BLaER1 treated with 17β-estradiol and CSF1 and Interleukin-3, amounts not matched to agents 10 nM and 100 nM (cell line): ENCODE measurements at regions not wholly inside any gene's neighbourhood (a gene's known extent, or its start where the extent isn't known, plus 50 kb on each side); places are given as distances from the start of the nearest gene placed in this dataset.

Source experiments
- H3K27ac ChIP-seq, 11 experiments: shearing (Covaris generic); formaldehyde crosslinking; 2 replicates each; pipeline ENCODE4 v1.8.1; 2022
- H3K27me3 ChIP-seq, 11 experiments: shearing (Covaris generic); formaldehyde crosslinking; 2 replicates each; pipeline ENCODE4 v1.8.1; 2022
- H3K36me3 ChIP-seq, 11 experiments: shearing (Covaris generic); formaldehyde crosslinking; 2 replicates each; pipeline ENCODE4 v1.8.1; 2022
- H3K4me1 ChIP-seq, 10 experiments: shearing (Covaris generic); formaldehyde crosslinking; 2 replicates each; pipeline ENCODE4 v1.8.1; 2022
- H3K4me2 ChIP-seq, 11 experiments: shearing (Covaris generic); formaldehyde crosslinking; 2 replicates each; pipeline ENCODE4 v1.8.1; 2022
- H3K4me3 ChIP-seq, 10 experiments: shearing (Covaris generic); formaldehyde crosslinking; 2 replicates each; pipeline ENCODE4 v1.8.1; 2022
- H3K9ac ChIP-seq, 11 experiments: shearing (Covaris generic); formaldehyde crosslinking; 2 replicates each; pipeline ENCODE4 v1.8.1; 2022
- H3K9me3 ChIP-seq, 11 experiments: shearing (Covaris generic); formaldehyde crosslinking; replicated peaks in 1 of 11; 2 replicates each; pipeline ENCODE4 v1.8.1; 2022
- H4K20me1 ChIP-seq, 11 experiments: shearing (Covaris generic); formaldehyde crosslinking; 2 replicates each; pipeline ENCODE4 v1.8.1; 2022
- Cebpa-rat ChIP-seq, 11 experiments: shearing (Covaris generic); IDR thresholded peaks; 2 replicates each; pipeline ENCODE4 v1.8.1; 2022

DNA sequence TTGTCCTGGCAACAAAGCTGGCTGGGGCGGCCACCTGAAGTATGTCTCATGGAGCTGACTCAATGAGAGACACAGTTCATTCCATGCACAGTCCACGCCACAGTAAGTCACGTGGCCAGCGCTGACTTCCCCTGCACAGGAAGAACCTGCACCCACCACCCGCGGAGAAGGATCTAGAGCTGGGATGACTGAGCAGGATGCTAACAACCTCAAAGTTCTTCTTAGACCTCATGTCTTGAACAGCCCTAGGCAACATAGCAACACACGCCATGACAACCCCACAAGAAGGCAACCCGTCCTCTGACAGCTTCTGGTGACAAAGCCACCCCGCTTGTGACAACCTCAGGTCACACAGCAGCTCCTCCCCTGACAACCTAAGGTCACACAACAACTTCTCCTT lies 76.9 kb upstream of the B3GAT1 start:
- H3K36me3 ChIP-seq, result no peaks in the 10 kb centered on the region
- no peak overlapping the region for H3K4me3 ChIP-seq
- no peaks in the 10 kb centered on the region for H3K4me1 ChIP-seq
- no peak overlapping the region for H3K27ac ChIP-seq
- H4K20me1 ChIP-seq, result peaks cover 0 to 3% (median 0%) of the 10 kb centered on the region in 11 experiments; a peak in 1 of 22 replicates
- no peaks in the 10 kb centered on the region for H3K27me3 ChIP-seq
- H3K4me2 ChIP-seq, result no peak overlapping the region
- no peak for TF ChIP-seq Cebpa-rat (IDR thresholded peaks at IDR 0.05)
- H3K9me3 ChIP-seq, result 0 out of 22 replicates have a peak, but pooled peaks cover 0 to 7% (median 0%) of the 10 kb centered on the region in 11 experiments
- H3K9ac ChIP-seq, result no peak overlapping the region

DNA sequence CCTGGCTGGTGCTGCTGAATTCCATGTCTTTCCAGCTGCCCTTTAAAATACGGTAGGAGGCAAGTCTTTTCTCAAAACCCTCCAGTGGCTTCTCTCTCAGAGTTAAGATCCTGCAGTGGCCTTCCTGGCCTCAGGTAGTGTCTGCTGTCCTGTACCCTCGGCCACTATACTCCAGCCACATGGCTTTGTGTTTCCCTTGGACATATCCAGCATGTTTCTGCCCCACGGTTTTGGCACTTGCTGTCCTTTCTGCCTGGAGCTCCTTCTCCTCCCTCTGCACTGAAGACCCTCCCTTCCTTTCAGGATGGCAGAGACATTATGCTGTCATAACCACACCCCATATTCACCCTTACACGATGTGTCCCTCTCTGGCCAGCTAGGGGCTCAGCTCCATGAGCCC lies 76.5 kb upstream of the B3GAT1 start:
- H3K4me2 ChIP-seq, result no peak overlapping the region
- H3K9ac ChIP-seq, result no peak overlapping the region
- H3K27ac ChIP-seq, result no peak overlapping the region
- H3K4me3 ChIP-seq, result no peak overlapping the region
- H3K27me3 ChIP-seq, result no peaks in the 10 kb centered on the region
- H3K9me3 ChIP-seq, result 0 out of 22 replicates have a peak, but pooled peaks cover 0 to 7% (median 0%) of the 10 kb centered on the region in 11 experiments
- H3K4me1 ChIP-seq, result no peaks in the 10 kb centered on the region
- TF ChIP-seq Cebpa-rat (IDR thresholded peaks at IDR 0.05), result no peak
- peaks cover 0 to 3% (median 0%) of the 10 kb centered on the region in 11 experiments; a peak in 1 of 22 replicates for H4K20me1 ChIP-seq
- no peaks in the 10 kb centered on the region for H3K36me3 ChIP-seq

DNA sequence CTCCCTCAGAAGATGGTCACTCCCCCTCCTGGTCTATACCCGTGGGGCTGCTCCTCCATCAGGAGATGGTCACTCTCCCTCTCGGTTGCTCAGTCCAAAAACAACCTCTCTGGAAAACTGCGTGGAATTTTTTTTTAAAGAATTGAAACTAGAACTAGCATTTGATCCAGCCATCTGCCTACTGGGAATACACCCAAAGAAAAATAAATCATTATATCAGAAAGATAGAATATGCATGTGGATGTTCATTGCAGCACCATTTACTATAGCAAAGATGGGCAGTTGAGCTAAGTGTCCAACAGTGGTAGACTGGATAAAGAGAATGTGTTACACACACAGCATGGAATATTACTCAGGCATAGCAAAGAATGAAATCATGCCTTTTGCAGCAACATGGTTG lies 75.7 kb upstream of the B3GAT1 start:
- no peaks in the 10 kb centered on the region for H3K4me1 ChIP-seq
- TF ChIP-seq Cebpa-rat (IDR thresholded peaks at IDR 0.05), result no peak
- H3K36me3 ChIP-seq, result no peaks in the 10 kb centered on the region
- H3K9me3 ChIP-seq, result 0 out of 22 replicates have a peak, but pooled peaks cover 0 to 5% (median 0%) of the 10 kb centered on the region in 11 experiments
- no peak overlapping the region for H3K4me2 ChIP-seq
- H3K27ac ChIP-seq, result no peak overlapping the region
- H3K27me3 ChIP-seq, result no peaks in the 10 kb centered on the region
- H3K4me3 ChIP-seq, result no peak overlapping the region
- H4K20me1 ChIP-seq, result peaks cover 0 to 7% (median 0%) of the 10 kb centered on the region in 11 experiments; a peak in 2 of 22 replicates
- H3K9ac ChIP-seq, result no peak overlapping the region

DNA sequence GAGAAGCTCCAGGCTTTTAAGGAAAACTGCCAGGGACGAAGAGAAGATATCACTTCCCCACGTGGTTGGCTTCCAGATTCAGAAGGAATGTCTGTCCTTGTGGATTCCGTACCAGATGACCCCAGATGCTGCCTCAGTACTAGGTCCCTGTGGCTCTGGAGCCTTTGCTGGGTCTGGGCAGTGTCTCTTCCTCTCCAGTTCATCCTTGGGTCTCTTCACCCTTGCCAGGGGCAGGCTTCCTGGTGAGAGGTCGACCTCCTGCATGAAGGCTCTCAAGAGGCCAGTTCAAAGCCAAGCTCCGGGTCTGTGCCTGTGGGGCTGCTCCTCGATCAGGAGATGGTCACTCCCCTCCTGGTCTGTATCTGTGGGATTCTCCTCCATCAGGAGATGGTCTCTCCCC lies 74.7 kb upstream of the B3GAT1 start:
- no peaks in the 10 kb centered on the region for H3K27me3 ChIP-seq
- no peak overlapping the region for H3K9ac ChIP-seq
- no peaks in the 10 kb centered on the region for H3K9me3 ChIP-seq
- no peak overlapping the region for H3K4me2 ChIP-seq
- no peak for TF ChIP-seq Cebpa-rat (IDR thresholded peaks at IDR 0.05)
- H4K20me1 ChIP-seq, result peaks cover 0 to 7% (median 0%) of the 10 kb centered on the region in 11 experiments; a peak in 2 of 22 replicates
- H3K4me3 ChIP-seq, result no peak overlapping the region
- no peaks in the 10 kb centered on the region for H3K36me3 ChIP-seq
- H3K27ac ChIP-seq, result no peak overlapping the region
- no peaks in the 10 kb centered on the region for H3K4me1 ChIP-seq

DNA sequence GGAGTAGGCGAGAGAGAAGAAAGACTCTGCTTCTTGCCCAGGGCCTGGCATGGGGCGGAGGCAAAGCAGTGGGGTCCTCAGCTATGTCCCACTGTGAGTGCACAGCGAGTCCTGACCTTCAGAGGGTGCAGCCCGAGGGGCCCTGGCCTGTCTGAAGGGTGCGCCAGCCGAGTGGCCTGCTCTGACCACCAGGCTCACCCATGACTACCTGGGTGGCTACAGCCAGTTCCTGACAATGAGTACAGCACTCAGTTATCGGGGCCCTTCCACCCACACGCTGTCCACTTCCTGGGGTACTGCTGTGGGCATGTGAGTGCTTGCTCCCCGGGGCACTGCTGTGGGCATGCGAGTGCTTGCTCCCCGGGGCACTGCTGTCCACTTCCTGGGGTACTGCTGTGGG lies 74.1 kb upstream of the B3GAT1 start:
- Histone ChIP-seq H3K36me3 (no peaks in the 10 kb centered on the region), H3K9ac (no peak overlapping the region), H3K27me3 (no peaks in the 10 kb centered on the region), H3K27ac (no peak overlapping the region), H3K4me3 (no peak overlapping the region), H4K20me1 (peaks cover 0 to 11% (median 0%) of the 10 kb centered on the region in 11 experiments; a peak in 2 of 22 replicates), H3K9me3 (no peaks in the 10 kb centered on the region), H3K4me1 (no peaks in the 10 kb centered on the region), H3K4me2 (no peak overlapping the region)
- TF ChIP-seq Cebpa-rat (IDR thresholded peaks at IDR 0.05), result no peak

DNA sequence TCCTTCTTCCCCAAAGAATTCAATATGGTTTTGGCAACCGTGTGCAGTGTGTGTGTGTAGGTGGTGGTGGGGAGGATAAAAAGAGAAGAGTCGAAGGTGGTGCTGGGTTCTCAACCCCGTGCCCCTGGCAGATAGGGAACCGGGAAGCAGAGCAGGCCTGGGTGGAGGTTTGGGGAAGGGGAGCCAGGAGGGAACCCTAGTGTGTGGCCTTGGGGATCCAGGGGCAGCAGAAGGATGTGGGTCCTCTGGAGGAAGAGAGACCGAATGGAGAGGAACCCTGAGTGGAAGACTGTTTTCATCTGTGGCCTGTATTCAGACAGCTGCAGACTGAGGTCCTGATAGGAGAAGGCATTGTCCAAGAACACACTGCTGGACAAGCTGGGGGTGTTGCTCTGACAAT lies 73.3 kb upstream of the B3GAT1 start:
- no peaks in the 10 kb centered on the region for H3K4me1 ChIP-seq

DNA sequence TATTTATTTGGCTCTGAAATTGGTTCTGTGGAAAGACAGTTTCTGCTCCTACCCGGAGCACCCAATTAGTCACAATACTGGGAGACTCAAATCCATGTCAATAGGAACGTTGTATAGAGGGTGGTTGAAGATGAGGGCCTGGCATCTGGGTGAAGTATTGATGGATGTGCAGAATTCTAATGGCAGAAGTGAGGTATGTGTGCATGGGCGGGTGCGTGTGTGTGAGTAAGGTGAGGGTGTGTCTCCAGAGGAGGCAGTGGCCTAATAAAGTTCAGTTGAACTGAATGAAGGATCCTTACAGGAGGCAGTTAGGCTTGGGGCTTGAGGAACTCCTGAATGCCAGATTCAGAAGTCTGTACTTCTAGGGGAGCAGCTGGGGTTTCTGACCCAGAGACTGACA lies 71.8 kb upstream of the B3GAT1 start:
- H3K4me1 ChIP-seq, result peaks cover 0 to 6% (median 0%) of the 10 kb centered on the region in 10 experiments; a peak in 1 of 20 replicates
- TF ChIP-seq Cebpa-rat (IDR thresholded peaks at IDR 0.05), result no peak
- no peaks in the 10 kb centered on the region for H3K36me3 ChIP-seq

More for the DNA sequence above, 73.3 kb upstream of the B3GAT1 start:
- no peak for TF ChIP-seq Cebpa-rat (IDR thresholded peaks at IDR 0.05)
- no peaks in the 10 kb centered on the region for H3K36me3 ChIP-seq
- H3K4me2 ChIP-seq, result no peak overlapping the region
- no peak overlapping the region for H3K27ac ChIP-seq
- H4K20me1 ChIP-seq, result peaks cover 0 to 13% (median 0%) of the 10 kb centered on the region in 11 experiments; a peak in 2 of 22 replicates
- H3K27me3 ChIP-seq, result no peaks in the 10 kb centered on the region
- no peak overlapping the region for H3K9ac ChIP-seq
- no peaks in the 10 kb centered on the region for H3K9me3 ChIP-seq
- H3K4me3 ChIP-seq, result no peak overlapping the region

DNA sequence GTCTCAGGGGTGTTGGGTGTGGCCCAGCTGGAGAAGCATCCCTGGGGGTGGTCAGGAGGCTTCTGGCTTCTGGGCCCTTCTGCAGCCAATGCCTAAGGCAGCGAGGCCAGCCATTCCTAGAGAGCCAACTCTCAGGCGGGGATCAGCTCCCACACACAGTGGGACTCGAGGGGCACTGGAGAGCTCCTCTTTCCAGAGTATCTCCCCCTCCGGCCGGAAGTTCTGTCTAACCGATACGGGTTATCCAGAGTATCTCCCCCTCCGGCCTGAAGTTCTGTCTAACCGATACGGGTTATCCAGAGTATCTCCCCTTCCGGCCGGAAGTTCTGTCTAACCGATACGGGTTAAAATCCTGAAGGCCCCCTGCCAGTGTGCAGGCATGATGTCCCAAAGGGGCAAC lies 71.2 kb upstream of the B3GAT1 start:
- peaks cover 0 to 6% (median 0%) of the 10 kb centered on the region in 10 experiments; a peak in 1 of 20 replicates for H3K4me1 ChIP-seq
- peaks cover 0 to 13% (median 0%) of the 10 kb centered on the region in 11 experiments; a peak in 4 of 22 replicates for H4K20me1 ChIP-seq
- no peak overlapping the region for H3K4me2 ChIP-seq
- no peaks in the 10 kb centered on the region for H3K36me3 ChIP-seq
- no peak overlapping the region for H3K4me3 ChIP-seq
- H3K9me3 ChIP-seq, result no peaks in the 10 kb centered on the region
- no peak overlapping the region for H3K9ac ChIP-seq
- no peak overlapping the region for H3K27ac ChIP-seq
- no peaks in the 10 kb centered on the region for H3K27me3 ChIP-seq
- no peak for TF ChIP-seq Cebpa-rat (IDR thresholded peaks at IDR 0.05)

More for the DNA sequence above, 71.8 kb upstream of the B3GAT1 start:
- H3K27me3 ChIP-seq, result no peaks in the 10 kb centered on the region
- no peak overlapping the region for H3K4me3 ChIP-seq
- H3K9me3 ChIP-seq, result no peaks in the 10 kb centered on the region
- peaks cover 0 to 13% (median 0%) of the 10 kb centered on the region in 11 experiments; a peak in 2 of 22 replicates for H4K20me1 ChIP-seq
- no peak overlapping the region for H3K4me2 ChIP-seq
- no peak overlapping the region for H3K9ac ChIP-seq
- H3K27ac ChIP-seq, result no peak overlapping the region

DNA sequence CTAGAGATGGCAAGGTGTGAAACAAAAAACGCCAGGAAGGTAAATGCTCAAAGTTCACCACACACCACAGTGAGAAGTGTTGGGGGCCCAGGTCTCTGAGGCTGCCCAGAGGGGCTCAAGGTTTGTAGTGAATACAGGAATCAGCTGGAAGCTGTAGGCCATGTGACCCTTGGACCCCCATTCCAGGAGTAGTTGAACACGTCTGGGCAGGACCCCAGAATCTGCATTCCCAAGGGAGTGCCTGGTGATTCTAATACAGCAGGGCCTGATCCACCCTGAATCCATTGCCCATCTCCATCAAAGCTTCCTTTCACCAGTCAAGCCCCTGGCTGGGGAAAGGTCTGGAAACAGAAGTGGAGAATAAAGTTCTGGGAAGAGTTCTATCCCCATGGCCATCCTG lies 70.8 kb upstream of the B3GAT1 start:
- Histone ChIP-seq H3K36me3 (no peaks in the 10 kb centered on the region), H3K9ac (no peak overlapping the region), H3K4me1 (peaks cover 0 to 6% (median 0%) of the 10 kb centered on the region in 10 experiments; a peak in 1 of 20 replicates), H3K27me3 (no peaks in the 10 kb centered on the region), H3K4me2 (no peak overlapping the region), H3K4me3 (no peak overlapping the region), H4K20me1 (peaks cover 0 to 13% (median 0%) of the 10 kb centered on the region in 11 experiments; a peak in 4 of 22 replicates), H3K27ac (no peak overlapping the region), H3K9me3 (no peaks in the 10 kb centered on the region)
- TF ChIP-seq Cebpa-rat (IDR thresholded peaks at IDR 0.05), result no peak

DNA sequence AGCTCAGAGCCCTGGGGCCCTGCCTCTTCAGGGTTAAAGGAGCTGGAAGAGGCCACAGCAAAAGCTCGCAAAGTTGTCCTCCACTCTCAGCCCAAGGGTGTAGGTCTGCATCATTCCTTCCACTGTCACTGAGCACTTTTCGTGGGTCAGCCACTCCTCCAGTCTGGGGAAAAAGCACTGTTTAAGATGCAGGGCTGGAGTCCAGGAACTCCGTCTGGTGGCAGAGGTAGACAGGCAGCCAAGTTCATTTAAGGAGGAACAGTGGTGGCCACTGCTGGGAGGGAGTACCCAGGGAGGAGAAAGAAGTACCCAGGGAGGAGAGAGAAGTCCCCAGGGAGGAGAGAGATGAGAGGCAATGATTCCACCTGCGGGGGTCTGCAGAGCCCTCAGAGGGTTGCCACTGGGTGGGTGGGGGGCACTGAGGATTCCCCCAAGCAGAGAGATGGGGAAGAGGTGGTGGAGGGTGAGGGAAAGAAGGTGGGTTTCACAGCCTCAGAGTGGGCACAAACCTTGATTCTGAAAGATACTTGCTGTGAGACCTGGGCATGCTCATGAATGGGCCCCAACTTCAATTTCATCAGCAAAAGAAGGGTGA lies 70.0 kb upstream of the B3GAT1 start:
- H4K20me1 ChIP-seq, result peaks cover 0 to 17% (median 0%) of the 10 kb centered on the region in 11 experiments; a peak in 5 of 22 replicates
- H3K9me3 ChIP-seq, result no peaks in the 10 kb centered on the region
- no peak overlapping the region for H3K4me2 ChIP-seq
- H3K36me3 ChIP-seq, result no peaks in the 10 kb centered on the region
- peaks cover 0 to 6% (median 0%) of the 10 kb centered on the region in 10 experiments; a peak in 1 of 20 replicates for H3K4me1 ChIP-seq
- no peak overlapping the region for H3K27ac ChIP-seq
- H3K9ac ChIP-seq, result no peak overlapping the region
- H3K4me3 ChIP-seq, result no peak overlapping the region
- H3K27me3 ChIP-seq, result peaks cover 0 to 5% (median 0%) of the 10 kb centered on the region in 11 experiments; a peak in 3 of 22 replicates
- no peak for TF ChIP-seq Cebpa-rat (IDR thresholded peaks at IDR 0.05)
